Adrenal gland (tissue), 5 donors: ENCODE measurements at regions not wholly inside any gene's neighbourhood (a gene's known extent, or its start where the extent isn't known, plus 50 kb on each side); places are given as distances from the start of the nearest gene placed in this dataset.

ENCODE experiments used
- POLR2A ChIP-seq, 2 donors: fragments of 450-650 bp; IDR thresholded peaks; one replicate each; pipeline ENCODE4 v1.6.1; 2017; ENCODE audit warnings: antibody characterized with exemption in 2 of 2, mild to moderate bottlenecking in 2 of 2, moderate library complexity in 1 of 2
- TF ChIP-seq, protein P1 (sequence below), 6 experiments: fragments of 450-650 bp in 4 of 6; fragments of 200-600 bp in 2 of 6; sonication (generic) in 1 of 6; IDR thresholded peaks; 1 replicate in 5 of 6; 2 replicates in 1 of 6; pipeline versions ENCODE4 v1.5.1 to v1.8.0; 2016 to 2021; ENCODE audit warnings: antibody characterized with exemption in 6 of 6, mild to moderate bottlenecking in 2 of 6, moderate library complexity in 1 of 6
- donor health status: DM: no; HTN: no; CAD: no.

DNA sequence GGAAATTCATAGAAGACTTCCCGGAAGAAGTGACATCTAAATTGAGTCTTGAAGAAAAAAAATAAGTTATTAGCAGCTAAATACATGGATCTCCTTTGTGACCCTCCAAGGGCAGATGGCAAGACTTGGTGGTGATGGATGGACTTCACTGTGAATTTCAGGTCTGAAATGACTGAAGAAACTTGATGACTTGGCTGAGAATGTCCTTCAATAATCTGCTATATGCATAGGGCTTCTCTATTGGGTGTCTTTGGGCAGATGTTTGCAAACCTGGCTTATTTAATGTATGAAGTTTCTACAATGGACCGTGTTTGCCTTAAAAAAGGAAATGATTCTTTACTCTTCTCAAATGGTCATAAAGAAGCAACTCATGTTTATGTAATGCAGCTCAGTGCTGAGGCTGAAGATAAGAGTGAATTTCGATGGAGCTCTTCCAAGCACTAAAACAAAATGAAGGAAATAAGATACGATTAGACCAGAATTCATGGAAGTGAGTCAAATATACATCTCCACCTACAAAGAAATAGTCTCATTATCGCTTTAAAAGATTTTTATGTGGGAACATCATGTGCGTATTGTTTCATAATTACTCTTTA lies 116.6 kb upstream of the WDR11 start:
- TF ChIP-seq, protein P1, sequence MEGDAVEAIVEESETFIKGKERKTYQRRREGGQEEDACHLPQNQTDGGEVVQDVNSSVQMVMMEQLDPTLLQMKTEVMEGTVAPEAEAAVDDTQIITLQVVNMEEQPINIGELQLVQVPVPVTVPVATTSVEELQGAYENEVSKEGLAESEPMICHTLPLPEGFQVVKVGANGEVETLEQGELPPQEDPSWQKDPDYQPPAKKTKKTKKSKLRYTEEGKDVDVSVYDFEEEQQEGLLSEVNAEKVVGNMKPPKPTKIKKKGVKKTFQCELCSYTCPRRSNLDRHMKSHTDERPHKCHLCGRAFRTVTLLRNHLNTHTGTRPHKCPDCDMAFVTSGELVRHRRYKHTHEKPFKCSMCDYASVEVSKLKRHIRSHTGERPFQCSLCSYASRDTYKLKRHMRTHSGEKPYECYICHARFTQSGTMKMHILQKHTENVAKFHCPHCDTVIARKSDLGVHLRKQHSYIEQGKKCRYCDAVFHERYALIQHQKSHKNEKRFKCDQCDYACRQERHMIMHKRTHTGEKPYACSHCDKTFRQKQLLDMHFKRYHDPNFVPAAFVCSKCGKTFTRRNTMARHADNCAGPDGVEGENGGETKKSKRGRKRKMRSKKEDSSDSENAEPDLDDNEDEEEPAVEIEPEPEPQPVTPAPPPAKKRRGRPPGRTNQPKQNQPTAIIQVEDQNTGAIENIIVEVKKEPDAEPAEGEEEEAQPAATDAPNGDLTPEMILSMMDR (IDR thresholded peaks at IDR 0.05) = no peak
- no peak for TF ChIP-seq POLR2A (IDR thresholded peaks at IDR 0.05)
